Mammary epithelial cell (primary cell): ENCODE measurements at regions not wholly inside any gene's neighbourhood (a gene's known extent, or its start where the extent isn't known, plus 50 kb on each side); places are given as distances from the start of the nearest gene placed in this dataset.

Experiments used
- CTCF ChIP-seq, 2 donors: IDR thresholded peaks in 1 of 2; conservative IDR thresholded peaks in 1 of 2; 2 replicates each; pipeline ENCODE4 v1.5.1; 2011 to 2012; ENCODE audit warnings: inconsistent platforms in 2 of 2, low read length in 2 of 2, mild to moderate bottlenecking in 2 of 2, control low read depth in 1 of 2, low read depth in 1 of 2; ENCODE audit not compliant: insufficient read depth in 1 of 2; ENCODE audit errors: extremely low read depth in 1 of 2
- EZH2 ChIP-seq: IDR thresholded peaks from 2 replicates; pipeline ENCODE4 v1.6.1; 2012; ENCODE audit warnings: low read length, inconsistent platforms, borderline replicate concordance

- TF ChIP-seq CTCF (conservative IDR thresholded peaks at IDR 0.05 in 1 of 2, IDR thresholded peaks at IDR 0.05 in 1 of 2; ENCODE audit: extremely low read depth in 1 of 2, insufficient read depth in 1 of 2, low read depth in 1 of 2, low read length in 2 of 2) = no peak
- no peak for TF ChIP-seq EZH2
Observed at GRCh38 chr1:234851450-234852438, 241.8 kb upstream of the IRF2BP2 start.
